ENCODE measurements at regions not wholly inside any gene's neighbourhood (a gene's known extent, or its start where the extent isn't known, plus 50 kb on each side); places are given as distances from the start of the nearest gene placed in this dataset.

DNA sequence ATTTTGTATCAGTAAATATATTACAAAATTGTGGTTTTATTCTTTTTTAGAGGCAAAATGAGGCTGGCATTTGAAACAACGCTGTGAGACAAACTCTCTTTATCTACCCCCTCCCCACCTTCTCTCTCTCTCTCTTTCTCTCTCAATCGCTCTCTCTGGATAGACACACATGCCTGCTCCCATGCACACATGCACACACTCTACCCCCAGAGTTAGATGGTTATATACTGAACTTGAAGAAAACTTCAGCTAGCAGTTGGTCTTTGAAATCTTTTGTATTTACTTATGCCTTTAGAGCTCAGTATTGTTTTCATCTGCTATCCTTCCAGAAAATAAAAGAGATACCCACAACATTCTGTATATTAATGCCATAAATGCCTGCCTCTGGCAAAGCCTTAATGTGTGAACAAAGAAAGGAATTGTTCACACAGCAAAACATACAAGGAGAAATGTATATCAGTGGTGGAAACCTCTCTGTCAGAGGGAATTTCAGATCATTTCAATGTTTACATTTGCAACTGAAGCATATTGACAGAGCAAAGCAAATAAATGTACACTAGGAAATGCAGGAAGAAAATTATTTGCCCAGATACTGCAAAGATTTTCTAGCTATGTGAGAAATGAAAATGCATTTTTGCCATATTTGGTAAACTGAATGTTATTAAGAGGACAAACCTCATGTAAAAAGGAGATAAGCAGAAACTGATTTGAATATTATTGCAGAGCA lies 217.0 kb upstream of the UBE2E3 start:
- TF ChIP-seq, protein P1, sequence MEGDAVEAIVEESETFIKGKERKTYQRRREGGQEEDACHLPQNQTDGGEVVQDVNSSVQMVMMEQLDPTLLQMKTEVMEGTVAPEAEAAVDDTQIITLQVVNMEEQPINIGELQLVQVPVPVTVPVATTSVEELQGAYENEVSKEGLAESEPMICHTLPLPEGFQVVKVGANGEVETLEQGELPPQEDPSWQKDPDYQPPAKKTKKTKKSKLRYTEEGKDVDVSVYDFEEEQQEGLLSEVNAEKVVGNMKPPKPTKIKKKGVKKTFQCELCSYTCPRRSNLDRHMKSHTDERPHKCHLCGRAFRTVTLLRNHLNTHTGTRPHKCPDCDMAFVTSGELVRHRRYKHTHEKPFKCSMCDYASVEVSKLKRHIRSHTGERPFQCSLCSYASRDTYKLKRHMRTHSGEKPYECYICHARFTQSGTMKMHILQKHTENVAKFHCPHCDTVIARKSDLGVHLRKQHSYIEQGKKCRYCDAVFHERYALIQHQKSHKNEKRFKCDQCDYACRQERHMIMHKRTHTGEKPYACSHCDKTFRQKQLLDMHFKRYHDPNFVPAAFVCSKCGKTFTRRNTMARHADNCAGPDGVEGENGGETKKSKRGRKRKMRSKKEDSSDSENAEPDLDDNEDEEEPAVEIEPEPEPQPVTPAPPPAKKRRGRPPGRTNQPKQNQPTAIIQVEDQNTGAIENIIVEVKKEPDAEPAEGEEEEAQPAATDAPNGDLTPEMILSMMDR (conservative IDR thresholded peaks at IDR 0.05; ENCODE audit: low read depth, low read length), result no peak
- DNase-seq (ENCODE audit: low read depth), result no peak
- no peak overlapping the region for H3K4me3 ChIP-seq (ENCODE audit: low read length)

DNA sequence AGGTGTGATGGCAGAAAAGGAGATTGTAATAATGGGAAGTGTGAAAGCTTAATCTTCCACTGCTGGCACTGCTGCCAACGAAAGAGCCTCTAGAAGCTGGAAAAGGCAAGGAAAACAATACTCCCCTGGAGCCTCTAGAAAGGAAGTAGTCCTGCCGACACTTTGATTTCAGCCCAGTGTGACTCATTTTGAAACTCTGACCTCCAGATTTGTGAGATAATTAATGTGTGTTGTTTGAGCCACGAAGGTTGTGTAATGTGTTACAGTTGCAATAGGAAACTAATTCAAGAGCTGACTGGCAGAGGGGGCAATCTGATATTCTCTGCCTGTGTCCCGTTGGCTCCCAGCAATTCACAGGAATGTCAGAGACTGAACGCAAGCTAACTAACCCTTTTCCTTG lies 219.2 kb upstream of the UBE2E3 start:
- DNase-seq (ENCODE audit: low read depth), result no peak
- TF ChIP-seq, protein P1 (conservative IDR thresholded peaks at IDR 0.05; ENCODE audit: low read depth, low read length), result no peak
- no peak overlapping the region for H3K4me3 ChIP-seq (ENCODE audit: low read length)

DNA sequence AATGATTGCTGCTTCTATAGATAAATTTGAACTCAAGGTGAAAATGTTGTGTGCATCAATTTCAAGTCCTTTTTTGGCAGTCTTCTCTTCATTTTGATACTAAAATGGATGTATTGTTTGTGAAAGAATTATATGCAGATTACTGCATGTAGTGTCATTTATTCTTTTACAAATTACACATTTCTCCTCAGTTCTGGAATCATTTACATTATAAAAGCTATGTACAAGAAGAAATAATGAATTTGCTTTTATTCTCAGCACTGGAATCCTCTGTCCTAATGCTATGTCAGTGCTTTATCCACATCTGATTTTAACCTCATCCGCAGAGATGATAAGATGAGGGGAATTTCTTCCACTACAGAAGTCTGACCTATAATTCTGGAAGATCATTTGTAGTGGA lies 220.8 kb upstream of the UBE2E3 start:
- H3K4me3 ChIP-seq (ENCODE audit: low read length), result no peak overlapping the region
- TF ChIP-seq, protein P1 (conservative IDR thresholded peaks at IDR 0.05; ENCODE audit: low read depth, low read length), result no peak

DNA sequence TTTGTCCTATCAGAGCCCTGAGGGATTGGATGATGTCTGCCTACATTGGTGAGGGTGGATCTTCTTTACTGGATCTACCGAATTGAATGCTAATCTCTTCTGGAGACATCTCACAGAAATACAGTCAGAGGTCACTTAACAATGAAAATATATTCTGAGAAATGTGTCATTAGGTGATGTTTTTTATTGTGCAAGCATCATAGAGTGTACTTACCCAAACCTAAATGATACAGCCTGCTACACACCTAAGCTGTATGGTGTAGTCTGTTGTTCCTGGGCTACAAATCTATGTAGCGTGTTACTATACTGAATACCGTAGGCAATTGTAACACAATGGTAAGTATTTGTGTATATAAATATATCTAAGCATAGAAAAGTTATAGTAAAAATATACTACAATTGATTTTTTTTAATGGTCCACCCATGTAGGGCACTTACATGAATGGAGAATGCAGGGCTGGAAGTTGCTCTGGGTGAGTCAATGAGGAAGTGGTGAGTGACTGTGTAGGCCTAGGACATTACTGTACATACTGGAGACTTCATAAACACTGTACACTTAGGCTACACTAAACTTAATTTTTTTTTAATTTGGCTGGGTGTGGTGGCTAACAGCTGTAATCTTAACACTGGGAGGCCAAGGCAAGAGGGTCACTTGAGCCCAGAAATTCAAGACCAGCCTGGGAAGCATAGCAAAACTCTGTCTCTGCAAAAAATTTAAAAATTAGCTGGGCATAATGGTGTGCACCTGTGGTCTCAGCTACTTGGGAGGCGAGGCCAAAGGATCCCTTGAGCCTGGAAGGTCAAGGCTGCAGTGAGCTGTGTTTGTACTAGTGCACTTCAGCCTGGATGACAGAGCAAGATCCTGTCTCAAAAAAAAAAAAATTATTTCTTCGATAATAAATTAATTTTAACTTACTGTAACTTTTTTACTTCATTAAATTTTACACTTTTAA lies 226.3 kb upstream of the UBE2E3 start:
- H3K4me3 ChIP-seq (ENCODE audit: low read length), result no peak overlapping the region
- DNase-seq (ENCODE audit: low read depth), result no peak
- TF ChIP-seq, protein P1 (conservative IDR thresholded peaks at IDR 0.05; ENCODE audit: low read depth, low read length), result no peak

More for the DNA sequence above, 220.8 kb upstream of the UBE2E3 start:
- no peak for DNase-seq (ENCODE audit: low read depth)

DNA sequence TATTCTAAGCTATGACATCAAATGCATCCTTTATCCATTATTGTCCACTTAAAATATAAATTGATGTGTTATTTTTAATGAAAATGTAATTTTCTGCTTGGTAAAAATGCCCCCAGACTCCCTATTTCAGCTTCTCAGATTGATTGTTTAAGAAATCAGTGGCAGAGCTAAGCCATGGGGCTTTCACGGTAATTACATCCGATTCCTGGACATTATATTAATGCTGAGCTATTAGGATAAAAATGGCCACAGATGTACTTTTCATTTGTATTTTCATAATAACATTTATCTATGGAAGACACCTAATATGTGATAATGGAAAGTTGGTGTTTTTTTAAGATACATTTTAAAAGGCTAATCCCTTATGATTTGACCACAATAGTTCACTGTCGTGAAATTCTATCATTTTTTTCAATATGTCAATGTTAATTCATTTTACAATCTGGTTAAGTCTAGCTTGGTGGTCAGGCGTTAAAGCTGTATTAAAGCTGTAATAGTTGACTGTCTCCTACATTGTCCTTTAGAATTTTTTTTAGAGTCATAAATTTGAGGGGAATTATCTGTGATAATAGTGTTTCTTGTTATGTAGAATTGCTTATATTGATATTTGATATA lies 229.0 kb upstream of the UBE2E3 start:
- TF ChIP-seq, protein P1 (conservative IDR thresholded peaks at IDR 0.05; ENCODE audit: low read depth, low read length), result no peak
- no peak for DNase-seq (ENCODE audit: low read depth)

DNA sequence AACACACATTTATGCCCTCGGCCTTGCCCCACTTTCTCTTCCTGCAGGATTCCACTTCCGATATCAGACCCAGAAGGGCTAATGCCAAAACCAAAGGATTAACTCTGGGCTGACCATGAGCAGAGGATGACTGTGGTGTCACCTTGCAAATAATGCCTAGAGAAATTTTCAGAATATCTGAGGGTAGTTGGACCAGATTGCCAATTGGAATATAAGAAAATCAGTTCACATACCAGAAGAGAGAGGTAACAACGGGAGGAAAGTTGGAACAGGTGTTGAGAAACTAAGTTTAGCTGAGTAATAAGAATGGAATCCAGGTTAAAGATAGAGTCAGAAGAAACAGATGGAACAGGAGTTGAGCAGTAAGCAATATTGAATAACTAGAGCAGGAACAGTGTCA lies 232.7 kb upstream of the UBE2E3 start:
- TF ChIP-seq, protein P1 (conservative IDR thresholded peaks at IDR 0.05; ENCODE audit: low read depth, low read length), result no peak
- no peak for DNase-seq (ENCODE audit: low read depth)
- no peak overlapping the region for H3K4me3 ChIP-seq (ENCODE audit: low read length)

More for the DNA sequence above, 229.0 kb upstream of the UBE2E3 start:
- H3K4me3 ChIP-seq (ENCODE audit: low read length), result no peak overlapping the region

Data from retinal pigment epithelial cell (primary cell).